GM21786 (cell line): ENCODE measurements at regions not wholly inside any gene's neighbourhood (a gene's known extent, or its start where the extent isn't known, plus 50 kb on each side); places are given as distances from the start of the nearest gene placed in this dataset.

ENCODE experiments used
- ATAC-seq: cut with Tn5 transposase; IDR thresholded peaks from one replicate; pipeline ENCODE4 v1.9.1; 2021; ENCODE audit not compliant: unreplicated experiment

- ATAC-seq, result no peak
Observed at GRCh38 chr11:15378941-15379340, 264.2 kb downstream of the INSC start.

DNA sequence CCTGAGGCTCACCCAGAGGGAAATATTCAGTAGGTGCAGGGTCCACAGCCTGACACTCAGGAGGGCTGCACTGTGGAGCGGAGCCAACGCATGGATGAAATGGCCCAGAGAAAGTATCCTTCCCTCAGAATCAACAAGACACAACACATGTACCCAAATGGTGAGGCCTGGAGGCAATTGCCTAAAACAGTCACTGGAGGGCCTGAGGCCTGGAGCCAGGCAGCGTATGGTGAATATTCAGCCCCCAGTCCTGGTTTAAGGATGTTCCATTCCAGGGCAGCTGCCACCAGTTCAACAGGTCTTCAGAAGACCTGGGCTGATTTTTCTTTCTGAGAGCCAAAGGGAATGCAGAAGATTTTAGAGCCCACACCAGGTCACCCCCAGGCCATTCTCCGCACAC is 264.8 kb downstream of the INSC start:
- ATAC-seq, result no peak

GRCh38 chr11:15390857-15391256 is 276.1 kb downstream of the INSC start:
- no peak for ATAC-seq

- no peak for ATAC-seq
Observed at GRCh38 chr11:15396778-15397177, 282.1 kb downstream of the INSC start.

DNA sequence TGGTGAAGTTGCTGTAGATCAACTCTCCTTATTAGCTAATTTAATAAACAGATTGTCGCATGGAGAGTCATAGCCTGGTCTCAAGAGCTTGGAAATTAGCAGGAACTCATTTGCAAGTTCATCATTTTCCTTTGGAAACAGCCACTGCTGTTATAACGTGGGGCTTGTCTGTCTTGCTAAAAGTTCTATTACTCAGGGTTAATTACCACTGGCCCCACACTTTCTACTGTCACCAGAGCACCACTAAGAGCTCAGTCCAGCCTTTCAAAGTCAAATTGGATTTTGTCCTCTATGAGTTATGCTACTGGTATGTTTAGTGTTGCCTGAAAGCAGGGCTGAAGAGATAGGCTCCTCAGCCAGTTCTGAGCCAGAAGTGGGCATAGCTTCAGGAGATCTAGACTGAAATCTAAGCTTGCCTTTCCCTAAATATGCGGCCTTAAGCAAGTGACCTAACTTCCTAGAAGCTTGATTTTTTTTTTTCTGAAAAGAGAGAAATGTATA is 292.2 kb downstream of the INSC start:
- no peak for ATAC-seq

- ATAC-seq, result no peak
Observed at GRCh38 chr11:15412054-15412453, 297.3 kb downstream of the INSC start.

- no peak for ATAC-seq
Observed at GRCh38 chr11:15418921-15419320, 304.2 kb downstream of the INSC start.

DNA sequence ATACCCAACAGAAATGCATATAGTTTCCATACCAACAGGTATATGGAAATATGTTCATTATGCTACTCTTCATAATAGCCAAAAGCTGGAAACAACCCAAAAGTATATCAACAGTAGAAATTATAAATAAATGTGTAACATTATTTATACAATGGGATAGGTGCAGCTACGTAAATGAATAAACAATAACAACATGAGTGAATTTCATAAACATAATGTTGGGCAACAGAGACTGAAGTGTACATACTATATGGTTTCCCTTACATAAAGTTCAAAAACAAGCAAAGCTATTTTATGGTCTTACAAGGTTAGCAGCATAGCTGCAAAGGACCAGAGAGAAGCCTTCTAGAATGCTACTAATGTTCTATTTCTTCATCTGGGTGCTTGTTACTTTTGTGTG is 305.0 kb downstream of the INSC start:
- no peak for ATAC-seq

GRCh38 chr11:15430381-15430780 is 315.7 kb downstream of the INSC start:
- ATAC-seq, result no peak

GRCh38 chr11:15434529-15434928 is 319.8 kb downstream of the INSC start:
- ATAC-seq, result no peak

DNA sequence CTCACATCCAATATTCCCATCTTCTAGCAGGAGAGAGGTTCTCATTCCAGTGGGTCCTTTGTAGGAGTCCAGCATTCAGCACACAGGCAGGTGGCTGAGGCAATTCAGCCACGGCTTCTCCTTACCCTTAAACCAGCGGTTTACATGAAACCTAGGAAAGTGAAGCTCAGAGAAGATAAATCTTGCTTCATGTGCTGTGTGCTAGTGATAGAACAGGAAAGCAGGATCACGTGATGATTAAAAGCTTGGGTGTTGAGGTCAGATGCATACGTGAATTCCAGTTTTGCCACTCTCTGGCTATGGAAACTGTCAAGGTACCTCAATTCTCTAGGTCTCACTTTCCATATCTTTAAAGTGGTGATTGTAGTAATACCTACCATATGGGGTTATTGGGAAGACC is 331.6 kb downstream of the INSC start:
- ATAC-seq, result no peak

- no peak for ATAC-seq
Observed at GRCh38 chr11:15446929-15447328, 332.2 kb downstream of the INSC start.

DNA sequence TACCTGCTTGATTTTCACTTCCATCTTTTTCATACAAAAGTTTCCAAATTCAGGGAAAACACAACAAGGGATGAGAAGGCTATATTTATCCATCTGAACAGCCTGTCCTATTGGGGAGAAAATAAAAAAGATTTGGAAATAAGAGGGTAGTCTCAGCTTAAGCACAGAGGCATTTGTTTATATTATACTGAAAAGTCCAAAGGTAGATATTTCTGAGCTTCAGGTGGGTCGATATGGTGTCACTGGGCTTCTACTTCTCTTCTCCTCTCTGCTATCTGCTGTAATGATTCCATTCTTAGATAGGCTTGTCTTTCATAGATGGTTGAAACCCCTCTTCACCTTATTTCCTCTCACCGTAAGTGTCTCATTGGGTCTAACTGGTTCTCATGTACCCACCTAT is 337.0 kb downstream of the INSC start:
- ATAC-seq, result no peak

DNA sequence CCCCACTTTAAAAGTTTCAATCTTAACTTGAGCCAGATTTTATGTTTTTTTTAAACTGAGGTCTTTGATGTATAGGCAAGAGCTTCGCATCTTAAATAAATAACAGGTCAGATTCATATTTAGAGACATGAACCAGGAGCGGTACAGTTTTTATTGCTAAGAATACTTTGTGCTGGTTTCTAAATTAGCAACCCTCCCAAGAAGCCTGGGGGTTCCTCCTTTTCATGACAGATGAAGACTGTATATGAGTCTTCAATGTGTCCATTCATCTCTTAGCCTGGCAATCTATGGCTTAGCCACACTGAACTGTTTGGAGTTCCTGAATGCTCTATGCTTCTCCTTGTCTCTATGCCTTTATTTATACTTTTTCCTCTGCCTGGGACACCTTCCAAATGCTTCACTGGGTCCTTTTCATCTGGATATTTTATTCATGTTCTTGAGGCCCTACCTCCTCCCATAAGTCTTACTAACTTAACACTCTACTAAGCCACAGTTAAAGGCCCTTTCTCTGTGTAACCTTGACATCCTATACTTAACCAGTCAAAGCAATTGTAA is 338.6 kb downstream of the INSC start:
- ATAC-seq, result no peak

DNA sequence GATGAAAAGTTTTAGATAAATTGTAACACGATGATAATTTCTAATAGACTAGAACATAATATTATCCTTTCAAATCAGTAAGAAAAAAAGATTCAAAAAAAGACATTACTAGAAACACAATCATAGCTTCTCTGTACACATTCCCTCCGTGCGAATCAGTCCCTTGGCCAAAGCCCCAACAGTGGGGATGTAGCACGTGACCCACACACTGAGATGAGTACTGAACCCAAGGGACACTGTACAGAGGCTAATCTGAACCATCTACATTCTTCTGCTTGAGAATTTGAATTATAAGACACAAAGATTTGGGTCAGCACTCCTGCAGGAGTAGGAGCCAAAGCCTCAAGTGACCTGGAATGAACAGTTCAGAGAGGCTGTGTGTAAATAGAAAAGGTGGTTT is 353.7 kb downstream of the INSC start:
- ATAC-seq, result no peak

GRCh38 chr11:15471048-15471894 is 356.5 kb downstream of the INSC start:
- peak; percentile 52 for ATAC-seq

DNA sequence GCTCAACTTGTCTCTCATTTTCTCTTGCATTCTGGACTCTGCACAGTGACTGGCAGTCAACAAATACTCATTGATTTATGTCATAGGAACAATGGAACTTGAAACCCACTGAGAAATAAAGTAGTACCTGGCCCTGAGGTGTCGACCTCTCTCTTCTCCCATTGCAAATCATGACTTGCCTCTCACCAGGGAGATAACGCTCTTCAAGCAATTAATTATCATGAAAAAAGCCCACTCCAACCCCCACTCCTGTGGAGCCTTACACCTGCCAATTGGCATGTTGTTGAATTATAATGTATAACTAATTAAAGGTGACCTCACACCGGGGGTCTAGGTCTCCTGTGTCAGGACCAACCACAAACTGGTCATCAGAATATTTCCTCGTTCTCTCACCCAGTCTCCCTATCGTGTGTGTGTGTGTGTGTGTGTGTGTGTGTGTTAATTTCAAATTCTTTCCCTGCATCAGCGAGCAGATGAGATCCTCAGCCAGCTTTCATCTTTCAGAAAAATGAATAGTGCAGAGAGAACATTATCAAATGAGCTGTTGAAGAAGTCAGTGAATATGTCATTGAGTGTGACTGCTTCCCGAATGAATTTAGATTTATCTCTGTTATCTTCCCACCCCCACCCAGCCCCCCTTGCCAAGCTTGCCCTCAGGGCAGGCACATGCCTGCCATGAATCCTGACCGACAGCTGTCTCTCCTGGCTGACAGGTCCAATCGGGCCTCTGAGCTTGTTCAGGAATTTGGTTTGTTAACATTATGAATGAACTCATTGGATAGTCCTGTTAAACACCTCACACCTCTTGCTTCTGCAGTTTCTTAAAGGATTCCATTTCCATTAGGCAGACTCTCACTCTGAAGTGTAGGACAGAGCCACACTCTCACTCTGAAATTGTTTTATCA is 357.4 kb downstream of the INSC start:
- no peak for ATAC-seq

- peak; percentile 76 for ATAC-seq
Observed at GRCh38 chr11:15473954-15474837, 359.5 kb downstream of the INSC start.

DNA sequence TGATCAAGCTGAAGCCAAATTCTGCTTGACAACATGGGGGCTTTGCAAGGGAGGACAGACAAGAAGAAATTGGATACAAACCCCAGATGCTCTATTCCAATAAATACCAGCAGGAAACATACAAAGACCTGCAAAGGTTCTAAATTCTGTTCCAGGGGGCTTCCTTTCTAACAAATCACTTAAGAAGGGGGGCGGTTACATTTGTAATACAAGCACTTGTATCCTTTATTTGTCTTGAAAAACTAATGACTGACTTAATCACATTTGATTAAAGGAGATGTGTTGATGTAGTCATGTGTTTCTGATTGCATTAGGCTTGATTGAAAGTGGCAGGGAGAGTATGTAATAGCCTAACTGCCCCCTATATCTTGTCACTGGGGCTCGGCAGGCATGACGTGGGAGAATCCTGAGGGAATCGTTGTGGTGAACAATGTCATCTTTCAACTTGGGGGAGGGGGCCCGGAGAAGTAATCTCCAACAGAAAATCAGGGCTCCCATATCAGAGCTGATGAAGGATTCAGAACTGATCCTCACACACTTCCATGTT is 361.7 kb downstream of the INSC start:
- no peak for ATAC-seq

DNA sequence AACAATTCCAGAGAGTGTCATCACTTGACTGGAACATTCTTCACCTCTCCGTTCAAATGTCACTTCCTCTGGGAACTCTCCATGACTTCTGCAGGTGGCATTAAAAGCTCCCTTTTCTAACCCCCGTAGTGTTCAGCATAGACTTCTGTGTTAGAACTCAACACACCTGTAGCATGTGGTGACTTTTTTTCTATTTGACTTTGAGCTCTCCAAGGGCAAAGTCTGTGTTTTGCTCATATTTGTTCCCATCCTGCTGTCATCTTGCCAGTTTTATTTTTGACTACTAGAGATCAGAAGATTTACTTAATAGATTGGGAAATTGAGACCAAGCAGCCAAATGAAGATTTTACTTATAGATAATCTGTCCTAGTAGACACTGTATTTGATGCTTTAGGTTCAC is 367.1 kb downstream of the INSC start:
- ATAC-seq, result no peak
